ENCODE measurements at regions not wholly inside any gene's neighbourhood (a gene's known extent, or its start where the extent isn't known, plus 50 kb on each side); places are given as distances from the start of the nearest gene placed in this dataset.

DNA sequence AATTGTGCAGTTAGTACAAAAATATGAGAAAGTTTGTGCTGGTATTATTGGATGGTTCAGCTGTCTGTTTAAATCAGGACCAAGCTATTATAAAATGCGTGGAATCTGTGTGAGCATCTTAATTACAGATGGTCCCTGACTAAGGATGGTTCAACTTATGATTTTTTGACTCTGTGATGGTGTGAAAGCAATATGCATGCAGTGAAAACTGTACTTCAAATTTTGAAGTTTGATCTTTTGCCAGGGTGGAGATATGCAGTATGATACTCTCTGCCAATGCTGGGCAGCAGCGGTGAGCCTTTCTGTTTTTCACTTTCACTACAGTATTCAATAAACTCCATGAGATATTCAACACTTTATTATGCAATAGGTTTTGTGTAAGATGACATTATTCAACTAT, 189.3 kb downstream of the CHST1 start:
- TF ChIP-seq, protein P1, sequence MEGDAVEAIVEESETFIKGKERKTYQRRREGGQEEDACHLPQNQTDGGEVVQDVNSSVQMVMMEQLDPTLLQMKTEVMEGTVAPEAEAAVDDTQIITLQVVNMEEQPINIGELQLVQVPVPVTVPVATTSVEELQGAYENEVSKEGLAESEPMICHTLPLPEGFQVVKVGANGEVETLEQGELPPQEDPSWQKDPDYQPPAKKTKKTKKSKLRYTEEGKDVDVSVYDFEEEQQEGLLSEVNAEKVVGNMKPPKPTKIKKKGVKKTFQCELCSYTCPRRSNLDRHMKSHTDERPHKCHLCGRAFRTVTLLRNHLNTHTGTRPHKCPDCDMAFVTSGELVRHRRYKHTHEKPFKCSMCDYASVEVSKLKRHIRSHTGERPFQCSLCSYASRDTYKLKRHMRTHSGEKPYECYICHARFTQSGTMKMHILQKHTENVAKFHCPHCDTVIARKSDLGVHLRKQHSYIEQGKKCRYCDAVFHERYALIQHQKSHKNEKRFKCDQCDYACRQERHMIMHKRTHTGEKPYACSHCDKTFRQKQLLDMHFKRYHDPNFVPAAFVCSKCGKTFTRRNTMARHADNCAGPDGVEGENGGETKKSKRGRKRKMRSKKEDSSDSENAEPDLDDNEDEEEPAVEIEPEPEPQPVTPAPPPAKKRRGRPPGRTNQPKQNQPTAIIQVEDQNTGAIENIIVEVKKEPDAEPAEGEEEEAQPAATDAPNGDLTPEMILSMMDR (IDR thresholded peaks at IDR 0.05; ENCODE audit: extremely low read depth, missing control alignments): no peak
- DNase-seq (ENCODE audit: low spot score): no peak

DNA sequence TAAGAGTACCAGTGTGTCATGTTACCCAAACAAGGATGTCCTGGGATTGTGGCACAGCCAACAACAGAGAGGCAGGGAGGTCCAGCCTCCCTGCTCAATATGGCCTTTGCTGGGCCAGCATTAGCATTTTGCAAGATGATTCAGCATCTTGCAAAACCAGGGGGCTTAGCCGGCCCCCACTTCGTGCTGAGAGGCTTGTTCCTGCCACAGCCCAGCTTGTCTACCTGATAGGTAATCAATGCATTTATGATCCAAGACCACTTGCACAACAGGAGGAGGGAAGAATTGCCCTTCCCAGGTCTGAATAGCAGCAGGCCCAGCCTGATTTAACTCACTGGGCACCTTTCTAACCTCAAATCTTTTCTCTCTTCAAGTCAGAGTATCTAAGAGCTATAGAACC, 189.0 kb upstream of the SYT13 start:
- TF ChIP-seq, protein P1 (IDR thresholded peaks at IDR 0.05; ENCODE audit: extremely low read depth, missing control alignments): no peak
- no peak for DNase-seq (ENCODE audit: low spot score)

DNA sequence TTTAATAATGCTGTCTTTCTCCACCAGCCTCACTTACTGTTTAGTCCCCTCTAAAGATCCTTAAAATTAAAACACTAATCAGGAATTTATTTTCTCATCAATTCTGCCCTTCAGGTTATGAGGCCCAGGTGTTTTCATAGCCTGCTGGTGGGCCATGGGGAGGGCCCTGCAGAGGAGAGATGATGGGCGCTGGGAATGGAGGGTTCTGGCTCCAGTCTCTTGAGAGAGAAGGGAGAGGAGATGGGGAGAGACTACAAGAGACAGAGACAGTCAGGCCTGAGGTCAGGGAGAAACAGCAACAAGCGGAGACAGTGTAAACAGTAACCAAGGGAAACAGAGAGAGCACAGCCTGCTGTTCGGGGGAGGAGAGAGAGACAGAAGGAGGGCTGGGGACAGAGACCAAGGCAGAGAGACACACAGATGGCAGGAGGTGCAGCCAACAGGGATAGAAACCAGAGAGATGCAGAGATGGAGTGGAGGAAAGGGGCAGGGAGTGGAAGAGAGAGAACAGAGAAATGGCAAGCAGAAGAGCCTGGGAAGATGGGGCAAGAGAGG, 187.3 kb upstream of the SYT13 start:
- TF ChIP-seq, protein P1 (IDR thresholded peaks at IDR 0.05; ENCODE audit: extremely low read depth, missing control alignments): no peak
- no peak for DNase-seq (ENCODE audit: low spot score)

DNA sequence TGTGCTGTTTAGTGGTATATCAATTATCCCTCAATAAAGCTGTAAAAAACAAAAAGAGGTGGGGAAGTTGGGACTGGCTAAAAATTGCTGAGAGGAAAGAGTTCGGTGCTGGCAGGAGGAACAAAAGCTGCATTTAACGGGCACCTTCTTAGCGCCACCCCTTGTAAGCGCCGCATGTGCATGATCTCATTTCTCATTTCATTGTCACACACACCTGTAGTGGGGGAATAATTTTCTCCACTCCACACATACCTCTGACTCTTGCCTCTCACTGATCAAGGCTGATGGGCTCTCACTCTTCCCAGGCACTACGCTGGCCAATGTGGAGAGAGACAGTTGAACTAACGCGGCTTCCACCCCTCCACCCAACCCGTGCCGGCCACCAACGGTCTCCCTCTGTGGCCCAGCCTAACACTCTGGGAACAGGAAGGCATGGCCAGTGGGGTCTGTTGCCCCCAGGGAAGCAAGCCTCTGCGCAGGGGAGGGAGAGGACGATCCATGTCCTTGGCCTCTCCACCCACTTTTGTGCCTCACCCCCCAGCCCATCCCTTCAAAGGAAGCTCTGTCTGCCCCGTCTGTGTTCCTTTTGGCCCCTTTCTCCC, 186.7 kb upstream of the SYT13 start:
- TF ChIP-seq, protein P1 (IDR thresholded peaks at IDR 0.05; ENCODE audit: extremely low read depth, missing control alignments): no peak
- no peak for DNase-seq (ENCODE audit: low spot score)

DNA sequence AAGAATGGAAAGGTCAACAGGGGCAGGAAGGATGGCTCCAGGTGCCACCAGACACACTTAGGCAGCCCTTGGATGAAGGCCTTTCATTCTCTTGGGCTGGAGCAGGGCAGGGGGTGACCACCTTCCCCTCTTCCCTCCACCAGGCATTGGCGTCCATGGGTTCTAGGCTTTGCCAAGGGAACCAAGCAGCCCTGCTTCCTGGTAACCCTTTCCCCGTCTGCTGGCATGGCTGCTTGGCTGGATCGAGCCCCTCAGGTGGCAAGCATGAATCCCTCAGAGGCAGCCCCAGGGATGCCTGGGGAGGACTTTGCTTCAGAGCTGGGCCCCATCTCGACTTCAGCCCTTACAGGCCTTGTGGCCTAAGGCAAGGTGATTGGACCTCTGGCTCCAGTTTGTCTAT, 185.1 kb upstream of the SYT13 start:
- DNase-seq (ENCODE audit: low spot score): no peak
- TF ChIP-seq, protein P1 (IDR thresholded peaks at IDR 0.05; ENCODE audit: extremely low read depth, missing control alignments): no peak

DNA sequence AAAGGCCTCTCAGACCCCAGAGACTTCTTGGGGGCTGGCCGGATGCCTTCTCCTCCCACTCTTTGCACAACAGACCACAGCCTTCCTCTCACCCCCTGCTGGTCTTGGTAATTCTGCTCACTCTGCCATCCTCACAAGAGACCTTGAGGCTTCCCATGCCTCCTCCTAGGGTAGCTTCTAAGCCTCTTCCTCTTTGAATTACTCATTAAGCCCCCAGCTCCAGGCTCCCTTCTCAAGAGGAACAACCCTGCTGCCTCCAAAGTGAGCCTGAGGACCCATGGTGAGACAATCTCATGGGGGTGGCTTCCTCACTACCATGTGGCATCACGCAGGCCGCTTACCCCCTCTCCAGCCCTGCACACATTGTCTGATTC, 184.6 kb upstream of the SYT13 start:
- TF ChIP-seq, protein P1 (IDR thresholded peaks at IDR 0.05; ENCODE audit: extremely low read depth, missing control alignments): no peak

DNA sequence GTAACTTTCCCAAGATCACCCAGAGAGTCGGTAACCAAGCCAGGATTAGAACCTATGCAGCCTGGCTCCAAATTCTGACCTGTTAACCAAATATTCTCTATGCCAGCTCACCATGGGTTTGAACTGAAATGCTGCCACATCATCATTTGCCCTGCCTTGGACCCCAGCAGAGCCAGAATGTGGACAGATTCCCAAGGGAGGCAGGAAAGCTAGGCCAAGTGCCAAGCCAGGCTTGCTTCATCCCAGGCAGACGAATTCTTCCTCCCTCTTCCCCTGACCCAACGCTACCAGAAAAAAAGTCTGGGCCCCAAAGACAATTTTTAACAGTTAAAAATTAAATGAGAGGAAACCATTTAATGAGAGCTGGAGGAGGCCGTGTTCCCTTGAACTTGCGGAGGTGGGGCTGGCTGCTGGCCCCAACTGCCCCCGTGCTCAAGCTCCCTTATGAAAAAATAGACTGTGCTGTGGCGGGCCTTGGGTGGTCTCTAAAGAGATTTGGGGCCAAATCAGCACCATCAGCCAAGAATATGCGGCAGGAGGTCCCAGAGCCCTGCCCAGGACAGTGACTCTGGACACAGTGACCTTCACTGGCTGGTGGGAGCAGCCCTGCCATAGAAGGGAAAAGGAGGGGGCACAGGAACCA, 184.1 kb upstream of the SYT13 start:
- TF ChIP-seq, protein P1 (IDR thresholded peaks at IDR 0.05; ENCODE audit: extremely low read depth, missing control alignments): no peak
- DNase-seq (ENCODE audit: low spot score): no peak

More for the DNA sequence above, 184.6 kb upstream of the SYT13 start:
- DNase-seq (ENCODE audit: low spot score): no peak

Measured in GM20000 (cell line).